GM18858 (cell line): ENCODE measurements at regions not wholly inside any gene's neighbourhood (a gene's known extent, or its start where the extent isn't known, plus 50 kb on each side); places are given as distances from the start of the nearest gene placed in this dataset.
A peak's percentile ranks its signal among the peaks of the same experiment; 100 is the strongest.
"Not testable (repeated sequence)": the region's sequence is repeated elsewhere in the genome, so short reads cannot be mapped to it uniquely, and the experiment has no call there.

Source experiments
- ATAC-seq: cut with Tn5 transposase; IDR thresholded peaks from one replicate; pipeline ENCODE4 v1.9.1; 2021; ENCODE audit not compliant: unreplicated experiment

- ATAC-seq: peak; percentile 81
Observed at GRCh38 chr12:84502907-84503787, 409.5 kb downstream of the SLC6A15 start.

- ATAC-seq: no peak
Observed at GRCh38 chr12:84502180-84502860, 410.3 kb downstream of the SLC6A15 start.

- no peak for ATAC-seq
Observed at GRCh38 chr12:84497819-84498218, 414.8 kb downstream of the SLC6A15 start.

GRCh38 chr12:84495711-84496110, 416.9 kb downstream of the SLC6A15 start:
- no peak for ATAC-seq

GRCh38 chr12:84492351-84492883, 420.2 kb downstream of the SLC6A15 start:
- ATAC-seq: no peak

- ATAC-seq: no peak
Observed at GRCh38 chr12:84484798-84485197, 427.8 kb downstream of the SLC6A15 start.

- no peak for ATAC-seq
Observed at GRCh38 chr12:84480803-84481202, 431.8 kb downstream of the SLC6A15 start.

GRCh38 chr12:84470361-84470760, 442.2 kb downstream of the SLC6A15 start:
- ATAC-seq: no peak

- no peak for ATAC-seq
Observed at GRCh38 chr12:84464616-84465015, 448.0 kb downstream of the SLC6A15 start.

- no peak for ATAC-seq
Observed at GRCh38 chr12:84463741-84464495, 448.7 kb downstream of the SLC6A15 start.

- ATAC-seq: no peak
Observed at GRCh38 chr12:84455598-84455997, 457.0 kb downstream of the SLC6A15 start.

- not testable (repeated sequence) for ATAC-seq
Observed at GRCh38 chr12:84446478-84446877, 466.1 kb downstream of the SLC6A15 start.

- ATAC-seq: no peak
Observed at GRCh38 chr12:84436134-84436533, 476.5 kb downstream of the SLC6A15 start.

GRCh38 chr12:84435682-84436081, 476.9 kb downstream of the SLC6A15 start:
- no peak for ATAC-seq

- ATAC-seq: no peak
Observed at GRCh38 chr12:84422340-84422739, 490.3 kb downstream of the SLC6A15 start.

GRCh38 chr12:84421103-84421502, 491.5 kb downstream of the SLC6A15 start:
- peak; percentile 88 for ATAC-seq

- ATAC-seq: no peak
Observed at GRCh38 chr12:84416626-84417025, 496.0 kb downstream of the SLC6A15 start.

GRCh38 chr12:84415946-84416345, 496.7 kb downstream of the SLC6A15 start:
- no peak for ATAC-seq

- no peak for ATAC-seq
Observed at GRCh38 chr12:84413656-84414055, 498.9 kb downstream of the SLC6A15 start.

GRCh38 chr12:84412226-84412625, 500.4 kb downstream of the SLC6A15 start:
- ATAC-seq: no peak

GRCh38 chr12:84411031-84411430, 501.6 kb downstream of the SLC6A15 start:
- no peak for ATAC-seq
